Colon (tissue), 2 donors: ENCODE measurements at regions not wholly inside any gene's neighbourhood (a gene's known extent, or its start where the extent isn't known, plus 50 kb on each side); places are given as distances from the start of the nearest gene placed in this dataset.
"Not testable (repeated sequence)": the region's sequence is repeated elsewhere in the genome, so short reads cannot be mapped to it uniquely, and the experiment has no call there.

Experiments used
- FAIRE-seq: peaks from 2 replicates; lab custom pipeline; 2012; peaks lifted over from hg19 to GRCh38; lab: Jason Lieb, UNC
- donor health status: control.
- donor health status: control.

- FAIRE-seq, result no peak
Measured at GRCh38 chr12:46983959-46984841, 95.2 kb upstream of the PCED1B start.

- FAIRE-seq, result no peak
Measured at GRCh38 chr12:46985816-46986215, 93.6 kb upstream of the PCED1B start.

GRCh38 chr12:46988122-46988521, 91.3 kb upstream of the PCED1B start:
- FAIRE-seq, result not testable (repeated sequence)

GRCh38 chr12:46990211-46990610, 89.2 kb upstream of the PCED1B start:
- FAIRE-seq, result no peak

- not testable (repeated sequence) for FAIRE-seq
Measured at GRCh38 chr12:46992051-46992450, 87.4 kb upstream of the PCED1B start.

GRCh38 chr12:46998811-46999368, 80.5 kb upstream of the PCED1B start:
- no peak for FAIRE-seq

- no peak for FAIRE-seq
Measured at GRCh38 chr12:47004634-47005033, 74.8 kb upstream of the PCED1B start.

- FAIRE-seq, result no peak
Measured at GRCh38 chr12:47007048-47007447, 72.4 kb upstream of the PCED1B start.

- FAIRE-seq, result no peak
Measured at GRCh38 chr12:47012552-47012951, 66.9 kb upstream of the PCED1B start.

GRCh38 chr12:47014474-47014873, 64.9 kb upstream of the PCED1B start:
- FAIRE-seq, result no peak

GRCh38 chr12:47015381-47015780, 64.0 kb upstream of the PCED1B start:
- no peak for FAIRE-seq

- FAIRE-seq, result no peak
Measured at GRCh38 chr12:47017041-47017713, 62.2 kb upstream of the PCED1B start.

- no peak for FAIRE-seq
Measured at GRCh38 chr12:47017901-47018475, 61.4 kb upstream of the PCED1B start.

- no peak for FAIRE-seq
Measured at GRCh38 chr12:47020211-47020821, 59.1 kb upstream of the PCED1B start.

- no peak for FAIRE-seq
Measured at GRCh38 chr12:47021298-47021697, 58.1 kb upstream of the PCED1B start.

GRCh38 chr12:47022296-47022695, 57.1 kb upstream of the PCED1B start:
- FAIRE-seq, result no peak

GRCh38 chr12:47023311-47023710, 56.1 kb upstream of the PCED1B start:
- FAIRE-seq, result no peak

- FAIRE-seq, result no peak
Measured at GRCh38 chr12:47023953-47024352, 55.5 kb upstream of the PCED1B start.

GRCh38 chr12:47024463-47024862, 55.0 kb upstream of the PCED1B start:
- no peak for FAIRE-seq

GRCh38 chr12:47025349-47025748, 54.1 kb upstream of the PCED1B start:
- no peak for FAIRE-seq

- FAIRE-seq, result no peak
Measured at GRCh38 chr12:47025798-47026197, 53.6 kb upstream of the PCED1B start.

- no peak for FAIRE-seq
Measured at GRCh38 chr12:47026291-47026690, 53.1 kb upstream of the PCED1B start.
